ENCODE measurements at regions not wholly inside any gene's neighbourhood (a gene's known extent, or its start where the extent isn't known, plus 50 kb on each side); places are given as distances from the start of the nearest gene placed in this dataset.
"Not testable (repeated sequence)": the region's sequence is repeated elsewhere in the genome, so short reads cannot be mapped to it uniquely, and the experiment has no call there.

DNA sequence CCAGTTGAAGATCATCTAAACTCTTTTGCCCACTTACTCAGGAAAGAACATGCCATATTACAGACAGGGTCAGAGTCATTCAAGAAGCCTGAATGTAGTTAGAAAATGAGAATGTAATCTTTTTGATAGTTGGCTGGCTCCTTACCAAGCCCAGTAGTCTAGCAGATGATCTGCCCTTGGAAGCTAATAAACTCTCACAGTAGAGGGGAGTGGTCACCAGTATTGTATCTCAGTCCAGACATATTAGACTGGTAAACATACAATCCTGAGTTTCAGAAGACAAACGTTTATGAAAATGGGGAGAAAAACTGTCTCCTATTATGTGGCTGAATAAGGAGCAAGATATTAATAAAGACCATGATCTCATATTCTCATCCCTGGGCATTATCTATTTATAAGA is 65.3 kb downstream of the SEPTIN7 start:
- no peaks in the 10 kb centered on the region for H3K4me1 ChIP-seq
- H3K4me3 ChIP-seq: no peak overlapping the region
- DNase-seq (no peak), ATAC-seq (no peak)
- no peaks in the 10 kb centered on the region for H3K27me3 ChIP-seq
- intact Hi-C loops (cut with DNase I): no loop called here
- H3K9me3 ChIP-seq: no peaks in the 10 kb centered on the region
- H3K27ac ChIP-seq: no peak overlapping the region
- WGBS (ENCODE audit: insufficient coverage, low coverage, low lambda C conversion rate, missing lambda C conversion rate): 25% methylated on average over 1 of the region's 1 CpG
- H3K36me3 ChIP-seq: peaks cover 0 to 10% (median 0%) of the 10 kb centered on the region in 4 donors
- TF ChIP-seq POLR2A (IDR thresholded peaks at IDR 0.05): no peak
- TF ChIP-seq, protein P1, sequence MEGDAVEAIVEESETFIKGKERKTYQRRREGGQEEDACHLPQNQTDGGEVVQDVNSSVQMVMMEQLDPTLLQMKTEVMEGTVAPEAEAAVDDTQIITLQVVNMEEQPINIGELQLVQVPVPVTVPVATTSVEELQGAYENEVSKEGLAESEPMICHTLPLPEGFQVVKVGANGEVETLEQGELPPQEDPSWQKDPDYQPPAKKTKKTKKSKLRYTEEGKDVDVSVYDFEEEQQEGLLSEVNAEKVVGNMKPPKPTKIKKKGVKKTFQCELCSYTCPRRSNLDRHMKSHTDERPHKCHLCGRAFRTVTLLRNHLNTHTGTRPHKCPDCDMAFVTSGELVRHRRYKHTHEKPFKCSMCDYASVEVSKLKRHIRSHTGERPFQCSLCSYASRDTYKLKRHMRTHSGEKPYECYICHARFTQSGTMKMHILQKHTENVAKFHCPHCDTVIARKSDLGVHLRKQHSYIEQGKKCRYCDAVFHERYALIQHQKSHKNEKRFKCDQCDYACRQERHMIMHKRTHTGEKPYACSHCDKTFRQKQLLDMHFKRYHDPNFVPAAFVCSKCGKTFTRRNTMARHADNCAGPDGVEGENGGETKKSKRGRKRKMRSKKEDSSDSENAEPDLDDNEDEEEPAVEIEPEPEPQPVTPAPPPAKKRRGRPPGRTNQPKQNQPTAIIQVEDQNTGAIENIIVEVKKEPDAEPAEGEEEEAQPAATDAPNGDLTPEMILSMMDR (IDR thresholded peaks at IDR 0.05): no peak

DNA sequence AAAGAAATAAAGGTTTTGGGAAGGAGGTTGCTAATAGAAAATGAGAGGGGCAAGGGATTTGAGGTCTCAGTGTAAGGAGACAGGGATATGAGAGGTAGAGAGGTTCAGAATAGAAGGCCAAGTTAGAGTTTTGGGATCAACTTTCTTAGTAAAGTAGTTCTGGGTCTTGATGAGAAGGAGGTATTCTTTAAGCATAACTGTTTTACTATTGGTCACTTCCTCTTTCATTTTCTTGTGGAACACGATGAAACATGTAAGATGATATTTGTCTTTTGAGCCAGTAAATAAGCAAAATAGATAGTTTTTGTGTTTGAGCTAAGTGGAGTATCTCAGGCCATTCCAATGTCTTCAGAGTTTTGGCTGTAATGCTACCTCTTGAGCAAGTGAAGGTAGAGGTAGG is 68.3 kb downstream of the SEPTIN7 start:
- DNase-seq; intact Hi-C loops (cut with DNase I); H3K27me3 ChIP-seq; H3K4me1 ChIP-seq; H3K9me3 ChIP-seq; H3K4me3 ChIP-seq; H3K27ac ChIP-seq; ATAC-seq: not testable (repeated sequence)
- peaks cover 0 to 10% (median 1%) of the 10 kb centered on the region in 4 donors for H3K36me3 ChIP-seq
- WGBS (ENCODE audit: insufficient coverage, low coverage, low lambda C conversion rate, missing lambda C conversion rate): 35% methylated on average over 1 of the region's 1 CpG

DNA sequence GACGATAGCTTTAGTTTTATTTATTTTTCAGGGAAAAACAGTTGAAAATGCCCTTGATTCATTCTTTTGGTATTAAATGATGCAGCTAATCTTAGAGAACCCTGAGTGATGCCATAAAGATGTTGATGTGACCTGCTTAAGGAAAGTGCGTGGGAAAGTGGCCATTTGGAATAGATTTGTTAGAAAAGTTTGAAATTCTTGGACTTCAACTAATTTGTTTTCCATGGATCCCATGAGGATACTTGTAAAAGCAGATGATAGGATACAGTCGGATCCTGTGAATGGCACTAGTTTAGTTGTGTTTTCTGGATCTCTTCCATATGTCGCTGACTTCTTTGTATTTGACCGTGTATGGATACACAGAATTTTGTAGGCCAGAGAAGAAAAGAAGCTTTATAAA is 69.0 kb downstream of the SEPTIN7 start:
- Histone ChIP-seq H3K4me1 (peaks cover 0 to 1% (median under 1%) of the 10 kb centered on the region in 4 donors), H3K27me3 (no peaks in the 10 kb centered on the region), H3K4me3 (no peak overlapping the region), H3K9me3 (no peaks in the 10 kb centered on the region), H3K36me3 (peaks cover 0 to 10% (median 1%) of the 10 kb centered on the region in 4 donors), H3K27ac (no peak overlapping the region)
- intact Hi-C loops (cut with DNase I): no loop called here
- DNase-seq (no peak), ATAC-seq (no peak)
- 67% methylated on average over 5 of the region's 5 CpGs for WGBS (ENCODE audit: insufficient coverage, low coverage, low lambda C conversion rate, missing lambda C conversion rate)
- TF ChIP-seq, protein P1 (IDR thresholded peaks at IDR 0.05): no peak
- TF ChIP-seq POLR2A (IDR thresholded peaks at IDR 0.05): no peak

DNA sequence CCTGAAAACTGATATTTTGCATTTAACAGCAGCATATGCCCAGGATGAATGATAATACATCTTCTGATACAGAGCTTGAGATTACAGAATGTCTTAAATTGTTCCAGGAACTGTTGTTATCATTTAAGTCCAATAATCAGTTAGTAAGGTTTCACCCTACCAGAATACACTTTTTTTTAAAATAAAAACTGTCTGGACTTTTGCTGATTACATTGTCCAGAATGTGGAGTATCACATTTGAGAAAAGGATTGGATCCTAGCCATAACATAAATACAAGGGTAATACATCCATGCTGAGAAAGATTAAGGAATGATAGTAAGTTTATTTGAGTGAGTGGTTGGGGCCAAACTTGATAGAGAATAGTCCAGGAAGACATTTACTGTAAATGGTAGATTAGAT is 71.0 kb downstream of the SEPTIN7 start:
- peaks cover 0 to 5% (median 1%) of the 10 kb centered on the region in 4 donors for H3K36me3 ChIP-seq
- intact Hi-C loops (cut with DNase I): no loop called here
- DNase-seq: no peak
- H3K9me3 ChIP-seq: no peaks in the 10 kb centered on the region
- ATAC-seq: no peak
- H3K27ac ChIP-seq: no peak overlapping the region
- TF ChIP-seq POLR2A (IDR thresholded peaks at IDR 0.05): no peak
- TF ChIP-seq, protein P1 (IDR thresholded peaks at IDR 0.05): no peak
- no peak overlapping the region for H3K4me3 ChIP-seq
- H3K27me3 ChIP-seq: no peaks in the 10 kb centered on the region
- H3K4me1 ChIP-seq: peaks cover 0 to 16% (median 3%) of the 10 kb centered on the region in 4 donors

DNA sequence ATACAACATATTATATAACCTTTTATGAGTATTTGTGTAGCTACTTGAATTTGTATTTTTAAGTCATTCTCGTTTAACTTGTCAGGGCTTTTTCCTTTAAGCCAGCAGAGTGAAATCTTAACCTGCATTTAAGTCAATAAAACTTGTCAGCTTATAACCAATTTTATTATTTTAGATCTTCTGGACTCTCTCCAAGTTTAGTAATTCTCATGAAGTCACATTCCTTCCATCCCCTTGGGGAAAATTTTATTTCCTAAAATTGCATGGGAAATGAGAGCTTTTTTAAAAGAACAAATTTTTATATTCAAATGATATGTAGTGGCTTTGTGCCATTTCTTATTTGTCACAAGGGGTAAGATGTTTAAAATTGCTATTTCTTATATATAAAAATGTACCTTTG is 74.0 kb downstream of the SEPTIN7 start:
- Histone ChIP-seq H3K4me1 (peaks cover 0 to 16% (median 3%) of the 10 kb centered on the region in 4 donors), H3K9me3 (no peaks in the 10 kb centered on the region), H3K36me3 (peaks cover 0 to 5% (median 1%) of the 10 kb centered on the region in 4 donors), H3K27ac (no peak overlapping the region), H3K27me3 (no peaks in the 10 kb centered on the region), H3K4me3 (no peak overlapping the region)
- intact Hi-C loops (cut with DNase I): no loop called here
- no peak for DNase-seq
- TF ChIP-seq, protein P1 (IDR thresholded peaks at IDR 0.05): no peak
- TF ChIP-seq POLR2A (IDR thresholded peaks at IDR 0.05): no peak
- ATAC-seq: no peak
- WGBS (ENCODE audit: insufficient coverage, low coverage, low lambda C conversion rate, missing lambda C conversion rate): 55% methylated on average over 1 of the region's 1 CpG
